C4-2B (cell line): ENCODE measurements at regions not wholly inside any gene's neighbourhood (a gene's known extent, or its start where the extent isn't known, plus 50 kb on each side); places are given as distances from the start of the nearest gene placed in this dataset.

Experiments
- CTCF ChIP-seq: fragments of 450-650 bp; conservative IDR thresholded peaks from 2 replicates; pipeline ENCODE4 v1.5.1; 2017; ENCODE audit warnings: mild to moderate bottlenecking
- ZFX ChIP-seq: fragments of 450-650 bp; IDR thresholded peaks from 2 replicates; pipeline ENCODE4 v1.6.1; 2017

DNA sequence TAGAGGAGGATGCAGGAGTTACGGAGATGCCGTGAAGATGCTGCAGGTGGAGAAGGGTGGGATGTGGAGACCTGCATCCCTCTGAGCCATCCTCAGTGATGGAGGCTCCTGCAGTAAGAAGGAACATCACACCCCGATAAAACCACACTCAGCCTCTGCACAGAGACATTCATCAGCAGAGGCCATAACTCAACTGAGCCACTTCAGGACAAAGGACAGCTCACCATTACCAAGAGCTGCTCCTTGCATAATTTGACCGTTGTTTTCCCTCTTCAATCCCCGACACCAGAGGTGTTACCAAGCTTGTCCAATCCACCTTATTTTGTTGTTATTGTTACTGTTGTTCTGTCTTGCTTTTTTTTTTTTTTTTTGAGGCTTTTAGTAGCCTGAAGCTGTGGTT, 543.9 kb downstream of the AJAP1 start:
- TF ChIP-seq CTCF (no peak), ZFX (no peak)
